GM12878 (cell line): ENCODE measurements at regions not wholly inside any gene's neighbourhood (a gene's known extent, or its start where the extent isn't known, plus 50 kb on each side); places are given as distances from the start of the nearest gene placed in this dataset.

ENCODE experiments used
- ATAC-seq: fragments of 200-7000 bp; cut with Tn5 transposase; 3 replicates; pipeline ENCODE4 v1.9.1; 2020; ENCODE audit warnings: mild to moderate bottlenecking, moderate library complexity
- BruUV-seq: library from RNA; stranded (reverse); fragments of 400-500 nt; replicated peaks from 2 replicates; lab custom pipeline; 2021; lab: Mats Ljungman, UMichigan
- CTCF ChIA-PET: fragments of 300-600 bp; sonication (Branson Sonifier 250); formaldehyde crosslinking; extraction: SDS; loops from one replicate; lab custom pipeline; 2021; ENCODE audit warnings: inconsistent platforms; lab: Yijun Ruan, JAX
- POLR2A ChIA-PET: fragments of 350-600 bp; formaldehyde crosslinking; extraction: SDS; loops from one replicate; lab custom pipeline; 2021; ENCODE audit warnings: inconsistent platforms; lab: Charles Lee
- RAD21 ChIA-PET: fragments of 300-600 bp; sonication (Branson Sonifier 250); formaldehyde crosslinking; loops from one replicate; lab custom pipeline; 2023; ENCODE audit warnings: antibody characterized with exemption; ENCODE audit not compliant: unreplicated experiment; lab: Charles Lee
- SMC1A ChIA-PET: fragments of 300-600 bp; sonication (Branson Sonifier 250); formaldehyde crosslinking; loops from one replicate; lab custom pipeline; 2023; ENCODE audit not compliant: unreplicated experiment, uncharacterized antibody; lab: Charles Lee
- DNase-seq: peaks from one replicate; pipeline ENCODE4 v3.0.0-alpha.2; 2011; ENCODE audit warnings: low read depth, low spot score
- FAIRE-seq: peaks from 3 replicates; lab custom pipeline; 2011; peaks lifted over from hg19 to GRCh38; lab: Jason Lieb, UNC
- H2AFZ ChIP-seq: 2 replicates; pipeline ENCODE4 v1.6.0; 2011; ENCODE audit warnings: low read depth, low read length, control low read depth; ENCODE audit not compliant: control insufficient read depth
- H3K27ac ChIP-seq: 2 replicates; pipeline ENCODE4 v1.5.1; 2011; ENCODE audit warnings: control low read depth; ENCODE audit not compliant: control insufficient read depth, insufficient read depth
- H3K27me3 ChIP-seq, 2 experiments: replicated peaks in 1 of 2; 2 replicates each; pipeline versions ENCODE4 v1.6.0 to v1.6.1; 2011; ENCODE audit warnings: low read length in 1 of 2; ENCODE audit not compliant: control insufficient read depth in 2 of 2, insufficient read depth in 2 of 2
- H3K36me3 ChIP-seq, 2 experiments: 2 replicates each; pipeline ENCODE4 v1.5.1; 2011; ENCODE audit warnings: low read length in 1 of 2; ENCODE audit not compliant: control insufficient read depth in 2 of 2, insufficient read depth in 2 of 2
- H3K4me1 ChIP-seq: 2 replicates; pipeline ENCODE4 v1.6.1; 2011; ENCODE audit warnings: mild to moderate bottlenecking, low read length, moderate library complexity, mixed read lengths; ENCODE audit not compliant: control insufficient read depth, insufficient read depth
- H3K4me2 ChIP-seq: 2 replicates; pipeline ENCODE4 v1.6.0; 2011; ENCODE audit warnings: control low read depth; ENCODE audit not compliant: control insufficient read depth, insufficient read depth
- H3K4me3 ChIP-seq: fragments of 200-600 bp; sonication (generic); 2 replicates; pipeline ENCODE4 v1.5.1; 2016
- H3K79me2 ChIP-seq: 2 replicates; pipeline ENCODE4 v1.6.0; 2011; ENCODE audit warnings: low read length; ENCODE audit not compliant: control insufficient read depth, insufficient read depth
- H3K9ac ChIP-seq: 2 replicates; pipeline ENCODE4 v1.8.0; 2011; ENCODE audit warnings: low read length, control low read depth, mixed read lengths; ENCODE audit not compliant: control insufficient read depth, insufficient read depth
- H3K9me3 ChIP-seq: replicated peaks from 3 replicates; pipeline ENCODE4 v1.5.1; 2011; ENCODE audit warnings: mild to moderate bottlenecking, low read length; ENCODE audit not compliant: control insufficient read depth, insufficient read depth
- H4K20me1 ChIP-seq: 2 replicates; pipeline ENCODE4 v1.6.0; 2011; ENCODE audit not compliant: control insufficient read depth, insufficient read depth
- IKZF1 ChIP-seq: fragments of 450-650 bp; conservative IDR thresholded peaks from 2 replicates; pipeline ENCODE4 v1.6.1; 2017; ENCODE audit warnings: antibody characterized with exemption, mild to moderate bottlenecking
- MEF2B ChIP-seq: fragments of 450-650 bp; IDR thresholded peaks from 2 replicates; pipeline ENCODE4 v1.6.1; 2018; ENCODE audit warnings: mild to moderate bottlenecking, moderate library complexity; ENCODE audit not compliant: partially characterized antibody, poor library complexity, severe bottlenecking
- PAX5 ChIP-seq: IDR thresholded peaks from 2 replicates; pipeline ENCODE4 v1.6.1; 2011; ENCODE audit warnings: low read depth, low read length, borderline replicate concordance
- PAX8 ChIP-seq: fragments of 450-650 bp; IDR thresholded peaks from 2 replicates; pipeline ENCODE4 v1.6.1; 2017; ENCODE audit warnings: mild to moderate bottlenecking, moderate library complexity
- SMARCA5 ChIP-seq: fragments of 450-650 bp; IDR thresholded peaks from 2 replicates; pipeline ENCODE4 v1.6.1; 2017; ENCODE audit warnings: mild to moderate bottlenecking
- SREBF2 ChIP-seq: IDR thresholded peaks from 2 replicates; pipeline ENCODE4 v1.6.1; 2012; ENCODE audit warnings: mild to moderate bottlenecking, low read length
- ZNF622 ChIP-seq: fragments of 450-650 bp; IDR thresholded peaks from 2 replicates; pipeline ENCODE4 v1.6.1; 2017; ENCODE audit warnings: mild to moderate bottlenecking, inconsistent platforms
- WGBS: methylation state at CpG from one replicate; pipeline ENCODE4 v1.1.6; 2016; ENCODE audit warnings: low lambda C conversion rate; ENCODE audit not compliant: insufficient replicate concordance, insufficient coverage; ENCODE audit errors: missing lambda C conversion rate; 5-methylcytosine and 5-hydroxymethylcytosine counted together
- in situ Hi-C: fragments of 300-500 bp; cut with MboI; formaldehyde crosslinking; loops from 9 replicates; pipeline ENCODE4 v1.14.3; 2018; ENCODE audit warnings: mixed read lengths
- intact Hi-C: fragments of 100-400 bp; cut with micrococcal nuclease; formaldehyde crosslinking; loops from one replicate; pipeline ENCODE4 v1.14.2; 2022; ENCODE audit not compliant: unreplicated experiment

GRCh38 chr4:13261486-13262257 is 222.5 kb downstream of the RAB28 start:
- WGBS = 18% methylated on average over 1 of the region's 1 CpG

GRCh38 chr4:13260513-13260912 is 223.6 kb downstream of the RAB28 start:
- Histone ChIP-seq H4K20me1 (no peaks in the 10 kb centered on the region), H3K4me1 (no peaks in the 10 kb centered on the region), H3K79me2 (no peaks in the 10 kb centered on the region), H3K27me3 (no peaks in the 10 kb centered on the region), H3K27ac (no peak overlapping the region), H3K9me3 (no peaks in the 10 kb centered on the region), H2AFZ (no peak overlapping the region), H3K9ac (no peak overlapping the region), H3K36me3 (no peaks in the 10 kb centered on the region), H3K4me3 (no peak overlapping the region), H3K4me2 (no peak overlapping the region)
- CTCF ChIA-PET = no interaction called here
- RAD21 ChIA-PET = no interaction called here
- no TSS peak for BruUV-seq
- ATAC-seq (no peak), FAIRE-seq (no peak), DNase-seq (no peak)
- in situ Hi-C loops (no loop called here), intact Hi-C loops (no loop called here)
- TF ChIP-seq IKZF1 (no peak), ZNF622 (no peak)
- SMC1A ChIA-PET = no interaction called here
- POLR2A ChIA-PET = no interaction called here
- 42% methylated on average over 1 of the region's 1 CpG for WGBS

More at GRCh38 chr4:13261486-13262257, 222.5 kb downstream of the RAB28 start:
- Histone ChIP-seq H3K4me3 (no peak overlapping the region), H2AFZ (no peak overlapping the region), H3K27me3 (no peaks in the 10 kb centered on the region)
- no peak for DNase-seq
- in situ Hi-C loops = no loop called here
- CTCF ChIA-PET = no interaction called here
- TF ChIP-seq PAX5 (no peak), PAX8 (no peak), SREBF2 (no peak), MEF2B (no peak), SMARCA5 (no peak)
- TF ChIP-seq, all 136 proteins: peak for 0
- SMC1A ChIA-PET = no interaction called here
- RAD21 ChIA-PET = no interaction called here
- Histone ChIP-seq H3K27ac (no peak overlapping the region), H3K79me2 (no peaks in the 10 kb centered on the region), H3K36me3 (no peaks in the 10 kb centered on the region), H3K9ac (no peak overlapping the region), H3K4me1 (no peaks in the 10 kb centered on the region), H3K9me3 (no peaks in the 10 kb centered on the region), H4K20me1 (no peaks in the 10 kb centered on the region), H3K4me2 (no peak overlapping the region)
- FAIRE-seq = no peak
- no TSS peak for BruUV-seq
- POLR2A ChIA-PET = no interaction called here
- no peak for ATAC-seq
- intact Hi-C loops = no loop called here
